Activated T-cell treated with anti-CD3 and anti-CD28 coated beads, Interleukin-2, amount 50 U/mL, for 4 hours (primary cell): ENCODE measurements at regions not wholly inside any gene's neighbourhood (a gene's known extent, or its start where the extent isn't known, plus 50 kb on each side); places are given as distances from the start of the nearest gene placed in this dataset.

Experiments
- ATAC-seq, 2 donors: fragments of 200-7000 bp; cut with Tn5 transposase; one replicate each; pipeline ENCODE4 v1.10.0; 2021
- DNase-seq: peaks from one replicate; pipeline ENCODE4 v3.0.0-alpha.2; 2020
- H3K27me3 Mint-ChIP-seq: one replicate; pipeline ENCODE4 v1.8.0; 2021; ENCODE audit warnings: low read depth, mixed read lengths
- H3K36me3 Mint-ChIP-seq: one replicate; pipeline ENCODE4 v1.8.0; 2022; ENCODE audit warnings: mixed read lengths; ENCODE audit not compliant: insufficient read depth
- H3K4me1 Mint-ChIP-seq: one replicate; pipeline ENCODE4 v1.8.0; 2021; ENCODE audit warnings: low read depth, mixed read lengths
- H3K4me3 Mint-ChIP-seq: one replicate; pipeline ENCODE4 v1.8.0; 2021; ENCODE audit warnings: mild to moderate bottlenecking, moderate library complexity, mixed read lengths
- H3K9me3 Mint-ChIP-seq: one replicate; pipeline ENCODE4 v1.8.0; 2021; ENCODE audit warnings: mixed read lengths

DNA sequence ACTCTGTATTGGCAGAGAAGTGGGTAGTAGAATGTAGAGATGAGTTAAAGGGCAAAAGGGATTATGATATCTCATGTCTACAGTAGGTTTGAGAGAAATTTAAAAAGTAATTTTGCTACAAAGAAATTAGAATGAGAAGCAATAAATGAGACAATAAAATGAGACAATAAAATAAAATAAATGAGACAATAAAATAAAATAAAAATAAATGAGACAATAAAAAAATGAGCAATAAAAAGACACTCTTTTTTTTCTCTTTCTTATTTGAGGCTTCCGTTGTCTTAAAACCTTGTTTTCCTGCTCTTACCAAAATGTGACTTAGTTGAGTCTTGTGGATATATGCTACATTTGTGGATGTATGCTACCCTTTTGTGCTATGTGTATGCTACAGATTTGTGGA lies 615.4 kb upstream of the PKDCC start:
- Mint-ChIP-seq H3K4me1 (no peaks in the 10 kb centered on the region), H3K4me3 (no peak overlapping the region), H3K9me3 (no peaks in the 10 kb centered on the region), H3K27me3 (no peaks in the 10 kb centered on the region), H3K36me3 (no peaks in the 10 kb centered on the region)
- DNase-seq (no peak), ATAC-seq (no peak)

GRCh38 chr2:41434991-41435390 lies 612.8 kb upstream of the PKDCC start:
- Mint-ChIP-seq H3K4me3 (no peak overlapping the region), H3K27me3 (no peaks in the 10 kb centered on the region), H3K4me1 (no peaks in the 10 kb centered on the region), H3K9me3 (no peaks in the 10 kb centered on the region), H3K36me3 (no peaks in the 10 kb centered on the region)
- DNase-seq = no peak
- no peak for ATAC-seq

DNA sequence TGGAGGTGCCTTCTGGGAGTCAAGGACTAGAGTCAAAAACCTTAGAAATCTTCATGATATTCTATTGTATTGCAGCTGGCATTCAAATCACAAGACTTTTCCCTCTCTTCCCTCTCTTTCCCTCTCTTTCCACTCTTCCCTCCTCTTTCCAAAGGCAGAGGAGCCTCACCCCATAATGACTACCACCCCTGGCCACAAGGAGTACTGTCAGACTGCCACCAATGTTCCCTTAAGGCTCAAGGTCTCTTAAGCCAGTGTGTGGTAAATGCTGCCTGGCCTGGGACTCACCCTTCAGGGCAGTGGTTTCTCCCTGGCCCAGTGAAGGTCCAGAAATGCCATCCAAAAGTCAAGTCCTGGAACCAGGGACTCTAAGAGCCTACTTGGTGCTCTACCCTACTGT lies 605.9 kb upstream of the PKDCC start:
- Mint-ChIP-seq H3K9me3 (peaks cover 3% of the 10 kb centered on the region), H3K36me3 (no peaks in the 10 kb centered on the region)
- no peak for DNase-seq

GRCh38 chr2:41445865-41446264 lies 602.0 kb upstream of the PKDCC start:
- Mint-ChIP-seq H3K36me3 (no peaks in the 10 kb centered on the region), H3K4me1 (no peaks in the 10 kb centered on the region), H3K9me3 (peaks cover 3% of the 10 kb centered on the region), H3K4me3 (no peak overlapping the region), H3K27me3 (no peaks in the 10 kb centered on the region)
- DNase-seq = no peak
- no peak for ATAC-seq

More for the DNA sequence above, 605.9 kb upstream of the PKDCC start:
- H3K4me3 Mint-ChIP-seq = no peak overlapping the region
- no peaks in the 10 kb centered on the region for H3K4me1 Mint-ChIP-seq
- H3K27me3 Mint-ChIP-seq = no peaks in the 10 kb centered on the region
- ATAC-seq = no peak

GRCh38 chr2:41446266-41446665 lies 601.6 kb upstream of the PKDCC start:
- no peaks in the 10 kb centered on the region for H3K4me1 Mint-ChIP-seq
- no peaks in the 10 kb centered on the region for H3K27me3 Mint-ChIP-seq
- no peak overlapping the region for H3K4me3 Mint-ChIP-seq

DNA sequence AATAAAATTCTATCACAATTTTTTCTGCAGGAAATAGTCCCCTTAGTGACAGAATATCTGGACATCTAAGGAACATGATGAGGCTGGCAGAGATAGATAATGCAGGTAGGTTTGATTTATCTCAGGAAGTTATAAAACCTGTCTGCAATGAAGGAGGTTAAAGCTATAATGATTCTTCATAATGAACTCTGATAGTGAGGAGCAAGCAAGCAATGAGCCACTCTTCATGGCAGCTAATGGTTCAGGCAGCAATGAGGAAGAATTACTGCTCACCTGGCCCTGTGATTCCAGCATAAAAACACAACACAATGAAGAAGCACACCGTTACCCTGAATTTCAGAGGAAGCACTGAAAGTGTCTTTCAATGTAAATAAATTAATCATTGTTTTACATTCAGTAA lies 599.6 kb upstream of the PKDCC start:
- DNase-seq (no peak), ATAC-seq (no peak)
- Mint-ChIP-seq H3K4me3 (no peak overlapping the region), H3K27me3 (no peaks in the 10 kb centered on the region), H3K9me3 (no peaks in the 10 kb centered on the region), H3K4me1 (no peaks in the 10 kb centered on the region), H3K36me3 (no peaks in the 10 kb centered on the region)

More at GRCh38 chr2:41446266-41446665, 601.6 kb upstream of the PKDCC start:
- DNase-seq (no peak), ATAC-seq (no peak)
- peaks cover 3% of the 10 kb centered on the region for H3K9me3 Mint-ChIP-seq
- no peaks in the 10 kb centered on the region for H3K36me3 Mint-ChIP-seq

GRCh38 chr2:41457026-41457425 lies 590.8 kb upstream of the PKDCC start:
- Mint-ChIP-seq H3K36me3 (no peaks in the 10 kb centered on the region), H3K27me3 (no peaks in the 10 kb centered on the region), H3K4me3 (no peak overlapping the region), H3K4me1 (no peaks in the 10 kb centered on the region), H3K9me3 (peaks cover 4% of the 10 kb centered on the region)
- DNase-seq (no peak), ATAC-seq (no peak)

DNA sequence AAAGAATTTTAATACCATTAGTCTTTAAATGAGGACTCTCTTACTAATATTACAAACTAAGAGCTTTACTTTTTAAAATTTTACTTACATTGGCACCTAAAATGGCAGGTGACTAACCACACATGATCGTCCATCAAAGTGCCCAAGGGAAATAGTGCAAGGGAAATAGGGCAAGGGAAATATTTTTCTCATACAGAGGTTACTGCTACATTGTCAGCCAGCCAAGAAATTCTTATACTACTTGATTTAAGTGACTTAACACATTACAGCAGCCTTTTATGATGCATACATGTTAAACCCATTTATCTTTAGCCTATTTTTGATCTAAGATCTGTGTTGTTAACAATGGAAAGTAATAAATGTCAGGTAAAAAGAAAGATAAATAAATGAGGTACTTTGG lies 587.2 kb upstream of the PKDCC start:
- Mint-ChIP-seq H3K36me3 (no peaks in the 10 kb centered on the region), H3K4me3 (no peak overlapping the region), H3K9me3 (peaks cover 4% of the 10 kb centered on the region), H3K4me1 (no peaks in the 10 kb centered on the region), H3K27me3 (no peaks in the 10 kb centered on the region)
- DNase-seq = no peak
- ATAC-seq = no peak

GRCh38 chr2:41464395-41464794 lies 583.4 kb upstream of the PKDCC start:
- H3K9me3 Mint-ChIP-seq = no peaks in the 10 kb centered on the region
- H3K4me1 Mint-ChIP-seq = no peaks in the 10 kb centered on the region
- ATAC-seq (no peak), DNase-seq (no peak)
- no peaks in the 10 kb centered on the region for H3K27me3 Mint-ChIP-seq
- H3K4me3 Mint-ChIP-seq = no peak overlapping the region
- no peaks in the 10 kb centered on the region for H3K36me3 Mint-ChIP-seq

- no peak overlapping the region for H3K4me3 Mint-ChIP-seq
- H3K4me1 Mint-ChIP-seq = no peaks in the 10 kb centered on the region
- ATAC-seq = no peak
- no peaks in the 10 kb centered on the region for H3K36me3 Mint-ChIP-seq
- no peak for DNase-seq
- no peaks in the 10 kb centered on the region for H3K9me3 Mint-ChIP-seq
- no peaks in the 10 kb centered on the region for H3K27me3 Mint-ChIP-seq
Measured at GRCh38 chr2:41475959-41476358, 571.9 kb upstream of the PKDCC start.

GRCh38 chr2:41482659-41483058 lies 565.2 kb upstream of the PKDCC start:
- Mint-ChIP-seq H3K4me3 (no peak overlapping the region), H3K27me3 (no peaks in the 10 kb centered on the region), H3K4me1 (no peaks in the 10 kb centered on the region), H3K9me3 (no peaks in the 10 kb centered on the region), H3K36me3 (no peaks in the 10 kb centered on the region)
- DNase-seq = no peak
- no peak for ATAC-seq

DNA sequence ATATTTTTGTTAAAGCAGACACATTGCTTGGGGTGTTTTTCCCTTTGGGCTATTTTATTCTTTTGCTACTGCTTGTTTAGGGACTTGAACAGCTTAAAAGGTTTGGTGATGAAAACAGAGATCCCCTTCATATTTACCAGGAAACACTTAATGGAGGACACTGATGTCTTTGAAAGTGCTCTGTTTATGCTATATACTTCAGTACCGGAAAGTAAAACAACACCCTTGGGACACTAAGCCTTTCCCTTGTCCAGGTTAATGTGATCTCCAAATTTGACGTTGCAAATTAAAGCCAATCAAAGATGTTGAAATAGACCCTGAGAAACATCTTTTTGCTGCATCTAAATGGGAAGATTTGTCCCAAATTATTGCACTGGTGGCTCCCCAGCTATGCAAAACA lies 564.6 kb upstream of the PKDCC start:
- DNase-seq (no peak), ATAC-seq (no peak)
- Mint-ChIP-seq H3K4me1 (no peaks in the 10 kb centered on the region), H3K4me3 (no peak overlapping the region), H3K36me3 (no peaks in the 10 kb centered on the region), H3K9me3 (no peaks in the 10 kb centered on the region), H3K27me3 (no peaks in the 10 kb centered on the region)

DNA sequence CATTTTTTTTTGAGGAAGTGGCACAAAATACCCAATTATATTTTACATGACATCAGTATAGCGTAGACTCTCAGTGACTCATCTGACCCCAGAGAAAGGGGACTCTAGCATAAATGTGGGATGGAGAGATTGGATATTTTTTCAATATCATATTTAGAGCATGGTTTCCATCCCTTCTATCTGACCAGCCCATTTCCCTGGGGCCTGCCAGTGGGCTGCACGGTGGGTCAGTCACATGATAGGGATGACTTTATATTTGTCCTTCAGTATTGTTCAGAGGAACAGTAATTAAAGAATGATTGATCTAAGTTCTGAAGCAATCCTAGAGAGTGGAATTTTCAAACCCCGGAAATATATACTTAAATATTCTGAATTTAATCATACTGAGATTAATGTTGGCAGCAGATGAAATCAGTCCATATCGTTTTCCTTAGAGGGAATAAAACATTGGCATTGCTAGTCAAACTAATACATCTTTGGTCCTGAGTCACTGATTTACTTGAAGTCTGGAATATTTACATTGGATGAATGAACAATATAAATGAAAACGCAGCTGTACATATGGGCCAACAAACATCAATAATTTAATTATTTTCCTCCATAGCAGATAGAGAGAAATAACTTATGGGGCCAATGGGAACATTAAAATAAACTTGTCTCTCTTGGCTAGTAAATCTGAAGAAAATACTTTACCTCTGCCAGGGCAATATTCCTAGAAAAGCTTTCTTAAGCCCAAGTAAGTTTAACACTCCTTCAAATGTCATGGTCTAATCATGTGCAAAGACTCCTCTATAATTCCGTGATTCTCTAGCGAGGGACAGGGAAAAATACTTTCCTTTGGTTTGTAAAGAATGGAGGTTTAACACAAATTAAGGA lies 563.6 kb upstream of the PKDCC start:
- Mint-ChIP-seq H3K27me3 (no peaks in the 10 kb centered on the region), H3K4me1 (no peaks in the 10 kb centered on the region), H3K36me3 (no peaks in the 10 kb centered on the region), H3K4me3 (no peak overlapping the region), H3K9me3 (no peaks in the 10 kb centered on the region)
- ATAC-seq (no peak), DNase-seq (no peak)

DNA sequence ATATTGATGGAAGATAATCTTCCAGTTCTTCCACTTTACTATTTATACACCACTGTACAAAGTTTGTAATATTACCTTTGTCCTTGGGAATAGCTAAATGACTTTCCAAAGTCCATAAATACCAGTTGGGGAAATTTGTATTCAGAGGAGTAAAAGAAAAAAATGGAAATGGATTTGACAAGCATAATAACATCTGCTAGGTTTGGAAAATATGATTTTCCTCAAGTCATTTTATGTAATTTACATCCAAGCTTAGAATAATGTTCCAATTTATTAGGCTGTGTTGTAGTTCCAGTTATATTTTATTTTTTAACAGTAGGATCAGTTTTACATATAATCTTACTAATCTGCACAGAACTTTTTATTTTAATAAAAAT lies 563.0 kb upstream of the PKDCC start:
- H3K9me3 Mint-ChIP-seq = no peaks in the 10 kb centered on the region
- H3K27me3 Mint-ChIP-seq = no peaks in the 10 kb centered on the region
- H3K4me1 Mint-ChIP-seq = no peaks in the 10 kb centered on the region
- no peak for ATAC-seq
- H3K36me3 Mint-ChIP-seq = no peaks in the 10 kb centered on the region
- DNase-seq = no peak
- no peak overlapping the region for H3K4me3 Mint-ChIP-seq

GRCh38 chr2:41486948-41487347 lies 560.9 kb upstream of the PKDCC start:
- H3K4me3 Mint-ChIP-seq = no peak overlapping the region
- H3K9me3 Mint-ChIP-seq = no peaks in the 10 kb centered on the region
- ATAC-seq = no peak
- H3K4me1 Mint-ChIP-seq = no peaks in the 10 kb centered on the region
- no peak for DNase-seq
- no peaks in the 10 kb centered on the region for H3K36me3 Mint-ChIP-seq
- H3K27me3 Mint-ChIP-seq = no peaks in the 10 kb centered on the region
